Activated naive CD4-positive, alpha-beta T cell treated with anti-CD3 and anti-CD28 coated beads, Interleukin-2, amount 10 ng/mL, durations not matched to agents 7 days and 5 days (primary cell): ENCODE measurements at regions not wholly inside any gene's neighbourhood (a gene's known extent, or its start where the extent isn't known, plus 50 kb on each side); places are given as distances from the start of the nearest gene placed in this dataset.

ENCODE experiments used
- CTCF ChIA-PET: fragments of 350-600 bp; sonication (Branson Sonifier 250); formaldehyde crosslinking; loops from one replicate; lab custom pipeline; 2021; ENCODE audit warnings: antibody characterized with exemption; lab: Charles Lee
- DNase-seq: peaks from one replicate; pipeline ENCODE4 v3.0.0-alpha.2; 2020
- H3K27ac Mint-ChIP-seq: one replicate; pipeline ENCODE4 v1.8.0; 2021; ENCODE audit warnings: mild to moderate bottlenecking, moderate library complexity, mixed read lengths
- H3K27me3 Mint-ChIP-seq: one replicate; pipeline ENCODE4 v1.8.0; 2021; ENCODE audit warnings: mild to moderate bottlenecking, mixed read lengths
- H3K36me3 Mint-ChIP-seq: one replicate; pipeline ENCODE4 v1.8.0; 2021; ENCODE audit warnings: mixed read lengths
- H3K4me1 Mint-ChIP-seq: one replicate; pipeline ENCODE4 v1.8.0; 2021; ENCODE audit warnings: mixed read lengths
- H3K4me3 Mint-ChIP-seq: one replicate; pipeline ENCODE4 v1.8.0; 2021; ENCODE audit warnings: mild to moderate bottlenecking, moderate library complexity, mixed read lengths
- H3K9me3 Mint-ChIP-seq: one replicate; pipeline ENCODE4 v1.8.0; 2021; ENCODE audit warnings: mixed read lengths

- DNase-seq = no peak
- H3K4me3 Mint-ChIP-seq = no peak overlapping the region
- H3K9me3 Mint-ChIP-seq = peaks cover 29% of the 10 kb centered on the region
- peaks cover 3% of the 10 kb centered on the region for H3K27me3 Mint-ChIP-seq
- H3K27ac Mint-ChIP-seq = no peak overlapping the region
- CTCF ChIA-PET = no interaction called here
- H3K4me1 Mint-ChIP-seq = no peaks in the 10 kb centered on the region
- H3K36me3 Mint-ChIP-seq = no peaks in the 10 kb centered on the region
Measured at GRCh38 chr7:68444042-68444441, 1154.2 kb upstream of the AUTS2 start.

- no peaks in the 10 kb centered on the region for H3K4me1 Mint-ChIP-seq
- no peak overlapping the region for H3K27ac Mint-ChIP-seq
- H3K27me3 Mint-ChIP-seq = peaks cover 3% of the 10 kb centered on the region
- CTCF ChIA-PET = no interaction called here
- H3K4me3 Mint-ChIP-seq = no peak overlapping the region
- DNase-seq = no peak
- H3K9me3 Mint-ChIP-seq = peaks cover 34% of the 10 kb centered on the region
- H3K36me3 Mint-ChIP-seq = no peaks in the 10 kb centered on the region
Measured at GRCh38 chr7:68444956-68445355, 1153.3 kb upstream of the AUTS2 start.

- Mint-ChIP-seq H3K4me3 (no peak overlapping the region), H3K36me3 (no peaks in the 10 kb centered on the region), H3K4me1 (no peaks in the 10 kb centered on the region), H3K9me3 (peaks cover 32% of the 10 kb centered on the region), H3K27me3 (peaks cover 3% of the 10 kb centered on the region), H3K27ac (no peak overlapping the region)
- CTCF ChIA-PET = no interaction called here
- no peak for DNase-seq
Measured at GRCh38 chr7:68446183-68446582, 1152.1 kb upstream of the AUTS2 start.

GRCh38 chr7:68449099-68449498 is 1149.2 kb upstream of the AUTS2 start:
- Mint-ChIP-seq H3K27ac (no peak overlapping the region), H3K9me3 (peaks cover 34% of the 10 kb centered on the region), H3K36me3 (no peaks in the 10 kb centered on the region), H3K27me3 (peaks cover 3% of the 10 kb centered on the region), H3K4me1 (no peaks in the 10 kb centered on the region), H3K4me3 (no peak overlapping the region)
- no peak for DNase-seq
- CTCF ChIA-PET = no interaction called here

GRCh38 chr7:68449816-68450215 is 1148.5 kb upstream of the AUTS2 start:
- H3K27me3 Mint-ChIP-seq = peaks cover 3% of the 10 kb centered on the region
- H3K27ac Mint-ChIP-seq = no peak overlapping the region
- H3K9me3 Mint-ChIP-seq = peaks cover 33% of the 10 kb centered on the region
- CTCF ChIA-PET = no interaction called here
- no peaks in the 10 kb centered on the region for H3K4me1 Mint-ChIP-seq
- H3K36me3 Mint-ChIP-seq = no peaks in the 10 kb centered on the region
- DNase-seq = no peak
- H3K4me3 Mint-ChIP-seq = no peak overlapping the region

GRCh38 chr7:68454931-68455330 is 1143.3 kb upstream of the AUTS2 start:
- no peaks in the 10 kb centered on the region for H3K36me3 Mint-ChIP-seq
- DNase-seq = no peak
- H3K9me3 Mint-ChIP-seq = peaks cover 50% of the 10 kb centered on the region
- H3K27me3 Mint-ChIP-seq = no peaks in the 10 kb centered on the region
- no peaks in the 10 kb centered on the region for H3K4me1 Mint-ChIP-seq
- no peak overlapping the region for H3K4me3 Mint-ChIP-seq
- H3K27ac Mint-ChIP-seq = no peak overlapping the region
- CTCF ChIA-PET = interaction anchor here (1.2 kb wide), 1 partner anchor 20 kb away, joined by 3 read pairs; no protein-coding TSS in a partner anchor

GRCh38 chr7:68456469-68456868 is 1141.8 kb upstream of the AUTS2 start:
- H3K36me3 Mint-ChIP-seq = no peaks in the 10 kb centered on the region
- no peak for DNase-seq
- no peaks in the 10 kb centered on the region for H3K27me3 Mint-ChIP-seq
- H3K4me1 Mint-ChIP-seq = no peaks in the 10 kb centered on the region
- H3K9me3 Mint-ChIP-seq = peaks cover 48% of the 10 kb centered on the region
- no peak overlapping the region for H3K27ac Mint-ChIP-seq
- CTCF ChIA-PET = interaction anchor here (1.2 kb wide), 1 partner anchor 22 kb away, joined by 3 read pairs; no protein-coding TSS in a partner anchor
- no peak overlapping the region for H3K4me3 Mint-ChIP-seq

- no peaks in the 10 kb centered on the region for H3K4me1 Mint-ChIP-seq
- CTCF ChIA-PET = no interaction called here
Measured at GRCh38 chr7:68457481-68457880, 1140.8 kb upstream of the AUTS2 start.

GRCh38 chr7:68458010-68458908 is 1140.0 kb upstream of the AUTS2 start:
- Mint-ChIP-seq H3K4me1 (no peaks in the 10 kb centered on the region), H3K4me3 (no peak overlapping the region), H3K36me3 (no peaks in the 10 kb centered on the region), H3K27me3 (no peaks in the 10 kb centered on the region), H3K27ac (no peak overlapping the region), H3K9me3 (peaks cover 47% of the 10 kb centered on the region)
- no peak for DNase-seq
- CTCF ChIA-PET = no interaction called here

More at GRCh38 chr7:68457481-68457880, 1140.8 kb upstream of the AUTS2 start:
- no peak for DNase-seq
- H3K9me3 Mint-ChIP-seq = peaks cover 50% of the 10 kb centered on the region
- H3K27me3 Mint-ChIP-seq = no peaks in the 10 kb centered on the region
- H3K4me3 Mint-ChIP-seq = no peak overlapping the region
- no peaks in the 10 kb centered on the region for H3K36me3 Mint-ChIP-seq
- no peak overlapping the region for H3K27ac Mint-ChIP-seq

- Mint-ChIP-seq H3K9me3 (peaks cover 34% of the 10 kb centered on the region), H3K36me3 (no peaks in the 10 kb centered on the region), H3K4me1 (no peaks in the 10 kb centered on the region), H3K27ac (no peak overlapping the region), H3K27me3 (no peaks in the 10 kb centered on the region), H3K4me3 (no peak overlapping the region)
- CTCF ChIA-PET = no interaction called here
- DNase-seq = no peak
Measured at GRCh38 chr7:68461430-68461829, 1136.8 kb upstream of the AUTS2 start.

GRCh38 chr7:68470836-68471435 is 1127.3 kb upstream of the AUTS2 start:
- Mint-ChIP-seq H3K27ac (no peak overlapping the region), H3K4me1 (no peaks in the 10 kb centered on the region), H3K4me3 (no peak overlapping the region), H3K9me3 (peaks cover 48% of the 10 kb centered on the region), H3K36me3 (peaks cover 2% of the 10 kb centered on the region), H3K27me3 (no peaks in the 10 kb centered on the region)
- CTCF ChIA-PET = no interaction called here
- DNase-seq = no peak

GRCh38 chr7:68472688-68473087 is 1125.6 kb upstream of the AUTS2 start:
- no peaks in the 10 kb centered on the region for H3K4me1 Mint-ChIP-seq
- CTCF ChIA-PET = no interaction called here
- no peak overlapping the region for H3K27ac Mint-ChIP-seq
- H3K4me3 Mint-ChIP-seq = no peak overlapping the region
- peaks cover 52% of the 10 kb centered on the region for H3K9me3 Mint-ChIP-seq
- H3K27me3 Mint-ChIP-seq = no peaks in the 10 kb centered on the region
- no peaks in the 10 kb centered on the region for H3K36me3 Mint-ChIP-seq
- DNase-seq = no peak

GRCh38 chr7:68474661-68475216 is 1123.5 kb upstream of the AUTS2 start:
- DNase-seq = no peak
- H3K9me3 Mint-ChIP-seq = peaks cover 46% of the 10 kb centered on the region
- H3K4me3 Mint-ChIP-seq = no peak overlapping the region
- no peaks in the 10 kb centered on the region for H3K36me3 Mint-ChIP-seq
- no peaks in the 10 kb centered on the region for H3K4me1 Mint-ChIP-seq
- H3K27me3 Mint-ChIP-seq = no peaks in the 10 kb centered on the region
- H3K27ac Mint-ChIP-seq = no peak overlapping the region
- CTCF ChIA-PET = no interaction called here

GRCh38 chr7:68476966-68477365 is 1121.3 kb upstream of the AUTS2 start:
- no peak overlapping the region for H3K27ac Mint-ChIP-seq
- H3K4me3 Mint-ChIP-seq = no peak overlapping the region
- CTCF ChIA-PET = no interaction called here
- no peaks in the 10 kb centered on the region for H3K36me3 Mint-ChIP-seq
- no peaks in the 10 kb centered on the region for H3K27me3 Mint-ChIP-seq
- DNase-seq = no peak
- H3K4me1 Mint-ChIP-seq = no peaks in the 10 kb centered on the region
- H3K9me3 Mint-ChIP-seq = peaks cover 38% of the 10 kb centered on the region
